ENCODE measurements at regions not wholly inside any gene's neighbourhood (a gene's known extent, or its start where the extent isn't known, plus 50 kb on each side); places are given as distances from the start of the nearest gene placed in this dataset.
"Not testable (repeated sequence)": the region's sequence is repeated elsewhere in the genome, so short reads cannot be mapped to it uniquely, and the experiment has no call there.

DNA sequence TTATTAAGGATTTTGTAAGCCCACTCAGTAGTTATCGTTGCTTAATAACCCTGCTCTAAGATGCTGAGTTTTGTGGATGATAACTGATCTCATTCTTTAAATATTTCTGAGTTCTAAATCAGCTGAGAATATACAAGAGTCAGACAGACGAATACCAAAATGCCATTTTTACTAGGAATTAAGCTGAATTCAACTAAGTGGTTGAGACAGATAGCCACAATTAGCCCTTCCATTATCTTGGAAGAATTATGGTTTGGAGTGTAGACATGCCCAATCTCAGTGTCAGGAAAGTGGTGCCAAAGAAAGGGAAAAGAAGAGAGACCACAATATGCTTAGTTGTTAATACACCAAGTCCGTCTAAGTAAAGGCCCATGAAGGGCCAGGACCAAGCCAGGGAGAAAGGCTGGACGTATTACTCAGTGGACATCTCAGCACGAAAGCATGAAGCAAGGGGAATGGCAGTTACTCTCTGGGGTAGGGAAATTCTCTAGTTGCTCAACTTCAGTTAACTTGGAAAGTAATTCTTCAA, 58.6 kb downstream of the KCNA5 start:
- ATAC-seq, result no peak
- no peak for TF ChIP-seq POLR2A (IDR thresholded peaks at IDR 0.05)
- TF ChIP-seq, protein P1, sequence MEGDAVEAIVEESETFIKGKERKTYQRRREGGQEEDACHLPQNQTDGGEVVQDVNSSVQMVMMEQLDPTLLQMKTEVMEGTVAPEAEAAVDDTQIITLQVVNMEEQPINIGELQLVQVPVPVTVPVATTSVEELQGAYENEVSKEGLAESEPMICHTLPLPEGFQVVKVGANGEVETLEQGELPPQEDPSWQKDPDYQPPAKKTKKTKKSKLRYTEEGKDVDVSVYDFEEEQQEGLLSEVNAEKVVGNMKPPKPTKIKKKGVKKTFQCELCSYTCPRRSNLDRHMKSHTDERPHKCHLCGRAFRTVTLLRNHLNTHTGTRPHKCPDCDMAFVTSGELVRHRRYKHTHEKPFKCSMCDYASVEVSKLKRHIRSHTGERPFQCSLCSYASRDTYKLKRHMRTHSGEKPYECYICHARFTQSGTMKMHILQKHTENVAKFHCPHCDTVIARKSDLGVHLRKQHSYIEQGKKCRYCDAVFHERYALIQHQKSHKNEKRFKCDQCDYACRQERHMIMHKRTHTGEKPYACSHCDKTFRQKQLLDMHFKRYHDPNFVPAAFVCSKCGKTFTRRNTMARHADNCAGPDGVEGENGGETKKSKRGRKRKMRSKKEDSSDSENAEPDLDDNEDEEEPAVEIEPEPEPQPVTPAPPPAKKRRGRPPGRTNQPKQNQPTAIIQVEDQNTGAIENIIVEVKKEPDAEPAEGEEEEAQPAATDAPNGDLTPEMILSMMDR (IDR thresholded peaks at IDR 0.05), result no peak
- no peaks in the 10 kb centered on the region for H3K36me3 ChIP-seq (replicated peaks in 1 of 2; ENCODE audit: insufficient read depth in 1 of 2, low read depth in 2 of 2)
- H3K9me3 ChIP-seq, result no peaks in the 10 kb centered on the region
- no peak overlapping the region for H3K27ac ChIP-seq
- H3K4me1 ChIP-seq, result no peaks in the 10 kb centered on the region
- no peak for DNase-seq
- intact Hi-C loops (cut with DNase I), result no loop called here
- H3K4me3 ChIP-seq, result no peak overlapping the region
- WGBS, 2 donors, result 70 to 76% methylated on average over 5 of the region's 5 CpGs
- no peaks in the 10 kb centered on the region for H3K27me3 ChIP-seq

GRCh38 chr12:5102806-5103205, 59.1 kb downstream of the KCNA5 start:
- Histone ChIP-seq H3K27ac (no peak overlapping the region), H3K4me3 (no peak overlapping the region), H3K9me3 (no peaks in the 10 kb centered on the region), H3K4me1 (no peaks in the 10 kb centered on the region), H3K27me3 (no peaks in the 10 kb centered on the region), H3K36me3 (replicated peaks in 1 of 2; ENCODE audit: insufficient read depth in 1 of 2, low read depth in 2 of 2) (no peaks in the 10 kb centered on the region)
- intact Hi-C loops (cut with DNase I), result no loop called here
- DNase-seq (no peak), ATAC-seq (no peak)
- TF ChIP-seq, protein P1 (IDR thresholded peaks at IDR 0.05), result no peak
- no peak for TF ChIP-seq POLR2A (IDR thresholded peaks at IDR 0.05)
- 61 to 78% methylated on average over 1 of the region's 1 CpG for whole genome bisulfite sequencing, 2 donors

GRCh38 chr12:5110345-5110744, 66.7 kb downstream of the KCNA5 start:
- Histone ChIP-seq H3K9me3 (no peaks in the 10 kb centered on the region), H3K4me1 (no peaks in the 10 kb centered on the region), H3K36me3 (replicated peaks in 1 of 2; ENCODE audit: insufficient read depth in 1 of 2, low read depth in 2 of 2) (no peaks in the 10 kb centered on the region), H3K27ac (no peak overlapping the region), H3K27me3 (no peaks in the 10 kb centered on the region), H3K4me3 (no peak overlapping the region)
- TF ChIP-seq, protein P1 (IDR thresholded peaks at IDR 0.05), result no peak
- TF ChIP-seq POLR2A (IDR thresholded peaks at IDR 0.05), result no peak
- DNase-seq (no peak), ATAC-seq (no peak)
- WGBS, 2 donors, result 70 to 71% methylated on average over 1 of the region's 1 CpG
- intact Hi-C loops (cut with DNase I), result no loop called here

GRCh38 chr12:5114436-5114835, 70.8 kb downstream of the KCNA5 start:
- intact Hi-C loops (cut with DNase I), result no loop called here
- H3K4me1 ChIP-seq, result no peaks in the 10 kb centered on the region
- H3K36me3 ChIP-seq (replicated peaks in 1 of 2; ENCODE audit: insufficient read depth in 1 of 2, low read depth in 2 of 2), result no peaks in the 10 kb centered on the region
- no peak overlapping the region for H3K27ac ChIP-seq
- no peak for DNase-seq
- H3K9me3 ChIP-seq, result no peaks in the 10 kb centered on the region
- TF ChIP-seq POLR2A (IDR thresholded peaks at IDR 0.05), result no peak
- TF ChIP-seq, protein P1 (IDR thresholded peaks at IDR 0.05), result no peak
- WGBS, 2 donors, result 43 to 53% methylated on average over 7 of the region's 7 CpGs
- H3K27me3 ChIP-seq, result no peaks in the 10 kb centered on the region
- H3K4me3 ChIP-seq, result no peak overlapping the region
- no peak for ATAC-seq

- H3K36me3 ChIP-seq (replicated peaks in 1 of 2; ENCODE audit: insufficient read depth in 1 of 2, low read depth in 2 of 2); H3K27ac ChIP-seq; H3K4me1 ChIP-seq; H3K4me3 ChIP-seq; intact Hi-C loops (cut with DNase I); DNase-seq; ATAC-seq; H3K9me3 ChIP-seq; H3K27me3 ChIP-seq: not testable (repeated sequence)
- no CpG with 5 or more reads among the region's 20 CpGs for WGBS, 2 donors
Observed at GRCh38 chr12:5121784-5122183, 78.1 kb downstream of the KCNA5 start.

- H3K4me1 ChIP-seq; H3K9me3 ChIP-seq; H3K27ac ChIP-seq; DNase-seq; H3K36me3 ChIP-seq (replicated peaks in 1 of 2; ENCODE audit: insufficient read depth in 1 of 2, low read depth in 2 of 2); H3K4me3 ChIP-seq; ATAC-seq; H3K27me3 ChIP-seq; intact Hi-C loops (cut with DNase I): not testable (repeated sequence)
- 95 to 98% methylated on average over 8 to 9 of the region's 14 CpGs for WGBS, 2 donors
Observed at GRCh38 chr12:5122256-5122831, 78.7 kb downstream of the KCNA5 start.
